HT-29 (cell line): ENCODE measurements at regions not wholly inside any gene's neighbourhood (a gene's known extent, or its start where the extent isn't known, plus 50 kb on each side); places are given as distances from the start of the nearest gene placed in this dataset.
"Not testable (repeated sequence)": the region's sequence is repeated elsewhere in the genome, so short reads cannot be mapped to it uniquely, and the experiment has no call there.

Experiments used
- DNase-seq: peaks from one replicate; pipeline ENCODE4 v3.0.0-alpha.2; 2015; ENCODE audit warnings: low spot score

- no peak for DNase-seq
Observed at GRCh38 chr13:85603735-85604134, 195.5 kb downstream of the SLITRK6 start.

GRCh38 chr13:85601526-85601925 is 197.7 kb downstream of the SLITRK6 start:
- DNase-seq: no peak

- no peak for DNase-seq
Observed at GRCh38 chr13:85597790-85598500, 201.3 kb downstream of the SLITRK6 start.

GRCh38 chr13:85592211-85592610 is 207.0 kb downstream of the SLITRK6 start:
- DNase-seq: peak; percentile 41

GRCh38 chr13:85590231-85590931 is 208.8 kb downstream of the SLITRK6 start:
- DNase-seq: no peak

- no peak for DNase-seq
Observed at GRCh38 chr13:85589021-85589420, 210.2 kb downstream of the SLITRK6 start.

GRCh38 chr13:85588359-85588758 is 210.9 kb downstream of the SLITRK6 start:
- no peak for DNase-seq

GRCh38 chr13:85586856-85587255 is 212.4 kb downstream of the SLITRK6 start:
- DNase-seq: peak; percentile 45

GRCh38 chr13:85586422-85586831 is 212.8 kb downstream of the SLITRK6 start:
- DNase-seq: no peak

- no peak for DNase-seq
Observed at GRCh38 chr13:85582890-85583289, 216.3 kb downstream of the SLITRK6 start.

- DNase-seq: no peak
Observed at GRCh38 chr13:85575110-85575509, 224.1 kb downstream of the SLITRK6 start.

- DNase-seq: no peak
Observed at GRCh38 chr13:85567909-85568308, 231.3 kb downstream of the SLITRK6 start.

GRCh38 chr13:85565652-85566051 is 233.6 kb downstream of the SLITRK6 start:
- DNase-seq: no peak

- DNase-seq: no peak
Observed at GRCh38 chr13:85564598-85564997, 234.6 kb downstream of the SLITRK6 start.

- no peak for DNase-seq
Observed at GRCh38 chr13:85562282-85562681, 236.9 kb downstream of the SLITRK6 start.

GRCh38 chr13:85557691-85558467 is 241.3 kb downstream of the SLITRK6 start:
- DNase-seq: no peak

GRCh38 chr13:85551012-85551411 is 248.2 kb downstream of the SLITRK6 start:
- DNase-seq: no peak

- DNase-seq: no peak
Observed at GRCh38 chr13:85549819-85550218, 249.4 kb downstream of the SLITRK6 start.

- not testable (repeated sequence) for DNase-seq
Observed at GRCh38 chr13:85548845-85549244, 250.4 kb downstream of the SLITRK6 start.

GRCh38 chr13:85545771-85546170 is 253.4 kb downstream of the SLITRK6 start:
- no peak for DNase-seq

- no peak for DNase-seq
Observed at GRCh38 chr13:85544756-85545155, 254.5 kb downstream of the SLITRK6 start.

- peak; percentile 65 for DNase-seq
Observed at GRCh38 chr13:85543144-85543543, 256.1 kb downstream of the SLITRK6 start.
